KMS-11 (cell line): ENCODE measurements at regions not wholly inside any gene's neighbourhood (a gene's known extent, or its start where the extent isn't known, plus 50 kb on each side); places are given as distances from the start of the nearest gene placed in this dataset.

Experiments
- H2AFZ ChIP-seq: fragments of 200-600 bp; sonication (generic); 2 replicates; pipeline ENCODE4 v1.6.1; 2016; ENCODE audit warnings: antibody characterized with exemption, mixed run types, low read depth
- H3K27ac ChIP-seq: fragments of 200-600 bp; sonication (generic); 2 replicates; pipeline ENCODE4 v1.6.1; 2016; ENCODE audit warnings: mild to moderate bottlenecking, mixed run types
- H3K27me3 ChIP-seq: fragments of 200-600 bp; sonication (generic); 2 replicates; pipeline ENCODE4 v1.6.1; 2017; ENCODE audit warnings: mild to moderate bottlenecking, low read depth, mixed run types, moderate library complexity; ENCODE audit not compliant: insufficient read depth
- H3K36me3 ChIP-seq: fragments of 200-600 bp; sonication (generic); 2 replicates; pipeline ENCODE4 v1.6.1; 2017; ENCODE audit warnings: mild to moderate bottlenecking, mixed run types; ENCODE audit not compliant: insufficient read depth
- H3K4me1 ChIP-seq: fragments of 200-600 bp; sonication (generic); 2 replicates; pipeline ENCODE4 v1.6.1; 2016; ENCODE audit warnings: mild to moderate bottlenecking, low read depth, mixed run types; ENCODE audit not compliant: poor library complexity, severe bottlenecking
- H3K4me2 ChIP-seq: fragments of 200-600 bp; sonication (generic); 2 replicates; pipeline ENCODE4 v1.7.0; 2016; ENCODE audit warnings: mild to moderate bottlenecking, mixed run types
- H3K4me3 ChIP-seq: fragments of 200-600 bp; sonication (generic); IDR thresholded peaks from 2 replicates; pipeline ENCODE4 v1.6.1; 2017; ENCODE audit warnings: low read depth, low read length, mixed read lengths; ENCODE audit not compliant: insufficient read depth
- H3K79me2 ChIP-seq: fragments of 200-600 bp; sonication (generic); 2 replicates; pipeline ENCODE4 v1.6.1; 2016; ENCODE audit warnings: low read depth, mixed run types; ENCODE audit not compliant: insufficient read depth
- H3K9ac ChIP-seq: fragments of 200-600 bp; sonication (generic); 2 replicates; pipeline ENCODE4 v1.6.1; 2016; ENCODE audit warnings: mild to moderate bottlenecking, mixed run types
- H4K20me1 ChIP-seq: fragments of 200-600 bp; sonication (generic); 2 replicates; pipeline ENCODE4 v1.6.1; 2016; ENCODE audit warnings: mild to moderate bottlenecking, mixed run types; ENCODE audit not compliant: insufficient read depth
- TF ChIP-seq, protein P1 (sequence below): fragments of 200-600 bp; sonication (generic); conservative IDR thresholded peaks from 2 replicates; pipeline ENCODE4 v1.6.1; 2017; ENCODE audit warnings: low read depth, mild to moderate bottlenecking, antibody characterized with exemption, low read length, moderate library complexity, mixed read lengths

GRCh38 chr14:46259536-46259935 lies 392.0 kb downstream of the RPL10L start:
- no peak overlapping the region for H2AFZ ChIP-seq
- no peak overlapping the region for H3K4me3 ChIP-seq
- H3K27ac ChIP-seq = no peak overlapping the region
- H3K36me3 ChIP-seq = no peaks in the 10 kb centered on the region
- H3K4me2 ChIP-seq = no peak overlapping the region
- no peaks in the 10 kb centered on the region for H4K20me1 ChIP-seq
- H3K9ac ChIP-seq = no peak overlapping the region
- no peaks in the 10 kb centered on the region for H3K4me1 ChIP-seq
- TF ChIP-seq, protein P1, sequence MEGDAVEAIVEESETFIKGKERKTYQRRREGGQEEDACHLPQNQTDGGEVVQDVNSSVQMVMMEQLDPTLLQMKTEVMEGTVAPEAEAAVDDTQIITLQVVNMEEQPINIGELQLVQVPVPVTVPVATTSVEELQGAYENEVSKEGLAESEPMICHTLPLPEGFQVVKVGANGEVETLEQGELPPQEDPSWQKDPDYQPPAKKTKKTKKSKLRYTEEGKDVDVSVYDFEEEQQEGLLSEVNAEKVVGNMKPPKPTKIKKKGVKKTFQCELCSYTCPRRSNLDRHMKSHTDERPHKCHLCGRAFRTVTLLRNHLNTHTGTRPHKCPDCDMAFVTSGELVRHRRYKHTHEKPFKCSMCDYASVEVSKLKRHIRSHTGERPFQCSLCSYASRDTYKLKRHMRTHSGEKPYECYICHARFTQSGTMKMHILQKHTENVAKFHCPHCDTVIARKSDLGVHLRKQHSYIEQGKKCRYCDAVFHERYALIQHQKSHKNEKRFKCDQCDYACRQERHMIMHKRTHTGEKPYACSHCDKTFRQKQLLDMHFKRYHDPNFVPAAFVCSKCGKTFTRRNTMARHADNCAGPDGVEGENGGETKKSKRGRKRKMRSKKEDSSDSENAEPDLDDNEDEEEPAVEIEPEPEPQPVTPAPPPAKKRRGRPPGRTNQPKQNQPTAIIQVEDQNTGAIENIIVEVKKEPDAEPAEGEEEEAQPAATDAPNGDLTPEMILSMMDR = no peak
- H3K27me3 ChIP-seq = no peaks in the 10 kb centered on the region
- H3K79me2 ChIP-seq = no peaks in the 10 kb centered on the region

GRCh38 chr14:46256381-46256780 lies 395.2 kb downstream of the RPL10L start:
- Histone ChIP-seq H3K4me1 (no peaks in the 10 kb centered on the region), H3K27ac (no peak overlapping the region), H3K36me3 (no peaks in the 10 kb centered on the region), H3K4me3 (no peak overlapping the region), H4K20me1 (no peaks in the 10 kb centered on the region), H3K9ac (no peak overlapping the region), H3K79me2 (no peaks in the 10 kb centered on the region), H3K4me2 (no peak overlapping the region), H3K27me3 (no peaks in the 10 kb centered on the region), H2AFZ (no peak overlapping the region)
- TF ChIP-seq, protein P1 = no peak

GRCh38 chr14:46250113-46250703 lies 401.4 kb downstream of the RPL10L start:
- Histone ChIP-seq H4K20me1 (no peaks in the 10 kb centered on the region), H3K9ac (no peak overlapping the region), H3K4me2 (no peak overlapping the region), H3K27me3 (no peaks in the 10 kb centered on the region), H3K27ac (no peak overlapping the region), H2AFZ (no peak overlapping the region), H3K36me3 (no peaks in the 10 kb centered on the region), H3K79me2 (no peaks in the 10 kb centered on the region), H3K4me1 (no peaks in the 10 kb centered on the region), H3K4me3 (no peak overlapping the region)
- TF ChIP-seq, protein P1 = peak; percentile 56

DNA sequence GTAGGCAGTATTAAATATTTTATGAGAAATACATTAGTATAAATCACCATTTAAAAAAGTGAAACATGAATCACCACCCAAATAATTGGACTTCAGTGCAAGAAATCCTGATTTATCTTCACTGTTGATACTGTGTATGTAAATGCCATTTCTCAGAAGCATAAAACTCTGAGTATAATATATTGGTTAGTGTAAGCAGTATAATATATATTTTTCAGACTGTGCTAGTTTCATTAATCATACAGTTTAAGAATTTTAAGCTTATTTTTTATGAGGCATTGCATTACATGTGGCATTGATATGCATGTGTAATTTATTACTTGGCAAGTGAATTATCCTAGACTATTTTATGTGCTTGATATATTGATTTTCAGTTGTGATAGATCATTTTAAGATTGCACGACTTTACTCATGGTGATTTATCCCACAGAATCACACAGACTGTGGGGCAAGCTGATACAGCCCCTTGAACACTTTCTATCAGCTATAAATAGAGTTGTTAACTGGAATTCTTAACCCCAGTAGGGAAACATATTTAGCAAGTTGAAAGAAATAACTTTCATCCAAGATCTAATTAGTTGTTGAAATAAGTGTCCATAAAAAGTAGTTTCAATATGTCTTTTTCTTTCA lies 403.5 kb downstream of the RPL10L start:
- no peaks in the 10 kb centered on the region for H3K36me3 ChIP-seq
- H4K20me1 ChIP-seq = no peaks in the 10 kb centered on the region
- H3K9ac ChIP-seq = no peak overlapping the region
- H3K79me2 ChIP-seq = no peaks in the 10 kb centered on the region
- TF ChIP-seq, protein P1 = no peak
- H3K4me1 ChIP-seq = no peaks in the 10 kb centered on the region
- H3K4me3 ChIP-seq = no peak overlapping the region
- H3K4me2 ChIP-seq = no peak overlapping the region
- H2AFZ ChIP-seq = no peak overlapping the region
- H3K27me3 ChIP-seq = no peaks in the 10 kb centered on the region
- no peak overlapping the region for H3K27ac ChIP-seq
